ENCODE measurements at regions not wholly inside any gene's neighbourhood (a gene's known extent, or its start where the extent isn't known, plus 50 kb on each side); places are given as distances from the start of the nearest gene placed in this dataset.
"Not testable (repeated sequence)": the region's sequence is repeated elsewhere in the genome, so short reads cannot be mapped to it uniquely, and the experiment has no call there.

DNA sequence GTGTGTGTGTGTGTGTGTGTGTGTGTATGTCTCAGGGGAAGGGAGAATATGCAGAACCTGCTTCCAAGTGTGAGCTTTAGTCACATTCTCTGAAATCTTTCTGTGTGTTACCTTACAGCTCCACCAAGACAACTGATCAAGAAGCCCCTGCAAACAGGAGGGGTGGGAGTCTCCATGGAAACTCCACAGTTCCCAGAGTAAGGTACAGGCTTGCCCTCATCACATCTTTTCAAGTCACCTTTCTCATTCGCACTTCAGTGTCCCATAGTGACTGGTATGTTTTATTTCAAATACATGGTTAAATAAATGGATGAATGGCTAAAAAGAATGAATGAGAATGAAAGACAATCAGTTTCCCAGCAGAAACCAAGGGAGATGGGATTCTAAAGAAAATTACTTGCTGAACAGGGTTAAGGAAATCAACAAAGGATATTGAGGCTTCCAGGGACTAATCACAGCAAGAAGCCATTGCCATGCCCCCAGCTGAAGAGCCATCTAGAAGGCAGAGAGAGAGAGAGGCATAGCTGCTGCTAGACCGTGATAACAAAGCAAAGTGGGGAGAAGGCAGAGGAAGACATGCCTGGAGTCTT lies 987.2 kb upstream of the CELF4 start:
- no peak for DNase-seq (ENCODE audit: low read depth)

DNA sequence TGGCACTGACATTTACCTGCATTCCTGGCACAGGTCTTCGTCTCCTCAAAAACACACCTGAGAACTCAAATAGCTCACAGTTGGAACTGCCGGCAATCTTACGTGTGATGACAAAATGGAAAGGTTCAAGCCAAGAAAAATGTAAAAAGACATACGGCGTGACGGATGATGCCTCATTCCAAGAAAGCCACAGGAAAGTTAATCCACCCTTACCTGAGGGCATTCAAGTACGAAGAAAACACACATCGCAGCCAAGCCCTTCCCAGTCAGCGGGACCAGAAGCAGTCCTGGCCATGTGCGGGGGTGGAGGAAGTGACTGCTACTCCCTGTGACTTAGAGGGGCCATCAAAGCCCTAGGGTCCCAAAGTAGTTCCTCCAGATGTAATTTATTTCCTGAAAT lies 986.3 kb upstream of the CELF4 start:
- DNase-seq (ENCODE audit: low read depth): no peak

DNA sequence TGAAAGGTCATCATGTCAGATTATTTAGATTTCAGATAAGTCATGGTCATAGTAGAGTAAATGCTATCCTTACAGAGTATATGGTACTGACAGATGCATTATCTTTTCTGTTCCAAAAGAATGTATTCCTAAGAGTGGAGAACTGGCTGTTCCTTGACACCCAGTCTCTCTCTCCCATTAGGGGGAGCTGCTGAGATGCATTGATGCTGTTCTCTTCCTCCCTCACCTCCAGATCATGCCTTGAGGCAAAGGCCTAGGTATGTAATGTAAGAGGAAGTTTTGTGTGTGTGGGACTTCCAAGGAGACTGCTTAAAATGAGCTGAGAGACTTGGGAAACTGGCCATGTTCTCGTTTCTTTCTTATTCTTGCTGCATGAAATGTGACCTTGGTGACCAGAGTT lies 979.5 kb upstream of the CELF4 start:
- DNase-seq (ENCODE audit: low read depth): no peak

DNA sequence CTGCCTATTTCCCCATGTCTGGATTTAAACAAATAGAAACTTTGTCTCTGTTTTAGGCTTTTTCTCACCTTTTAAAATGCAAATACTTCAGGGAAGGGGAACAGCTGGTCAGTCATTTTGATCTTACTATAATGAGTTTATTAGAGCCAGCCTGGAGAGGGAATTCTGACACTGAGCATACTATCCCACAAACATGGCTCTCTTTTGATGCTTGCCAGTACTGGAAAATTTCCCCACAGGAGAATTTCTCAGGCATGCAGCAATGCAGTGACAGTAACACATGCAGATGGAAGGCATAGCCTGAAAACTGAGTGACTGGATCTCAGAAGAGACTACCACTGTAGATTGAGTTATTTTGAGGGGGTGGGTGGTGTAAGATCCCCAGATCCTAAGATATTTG lies 974.3 kb upstream of the CELF4 start:
- DNase-seq (ENCODE audit: low read depth): no peak

DNA sequence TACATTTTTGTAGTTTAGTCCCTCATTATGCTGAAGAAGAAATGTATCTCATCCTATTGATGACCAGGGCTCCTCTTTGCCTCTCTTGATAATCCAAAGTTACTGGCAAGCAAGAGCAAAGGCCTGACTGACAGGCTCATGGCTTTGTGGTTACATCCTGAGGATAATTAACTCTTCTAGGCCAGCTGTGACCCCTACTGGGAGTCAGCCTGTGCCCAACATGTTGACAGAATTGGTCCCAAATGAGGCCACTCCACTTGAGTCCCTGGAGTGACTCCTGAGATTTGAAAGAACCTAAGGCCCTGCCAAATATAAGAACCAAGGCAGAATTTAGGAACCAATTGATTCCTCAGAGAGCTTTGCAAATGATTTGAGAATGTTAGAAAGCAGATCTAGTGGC lies 973.8 kb upstream of the CELF4 start:
- DNase-seq (ENCODE audit: low read depth): no peak

DNA sequence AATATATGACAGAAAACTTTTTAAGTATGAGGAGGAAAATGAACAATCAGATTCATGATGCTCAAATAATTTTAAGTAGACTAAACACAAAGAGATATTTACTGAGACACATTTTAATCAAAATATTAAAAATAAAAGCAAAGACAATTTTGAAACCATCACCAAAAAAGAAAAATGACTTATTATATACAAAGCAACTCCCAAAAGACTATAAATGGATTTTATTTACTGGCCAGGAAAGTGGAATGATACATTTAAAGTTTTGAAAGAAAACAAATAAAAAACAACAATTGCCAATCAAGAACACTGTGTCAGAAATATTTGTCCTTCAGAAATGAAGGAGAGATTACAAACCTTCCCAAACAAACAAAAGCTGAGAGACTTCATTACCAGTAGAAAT lies 968.5 kb upstream of the CELF4 start:
- no peak for DNase-seq (ENCODE audit: low read depth)

DNA sequence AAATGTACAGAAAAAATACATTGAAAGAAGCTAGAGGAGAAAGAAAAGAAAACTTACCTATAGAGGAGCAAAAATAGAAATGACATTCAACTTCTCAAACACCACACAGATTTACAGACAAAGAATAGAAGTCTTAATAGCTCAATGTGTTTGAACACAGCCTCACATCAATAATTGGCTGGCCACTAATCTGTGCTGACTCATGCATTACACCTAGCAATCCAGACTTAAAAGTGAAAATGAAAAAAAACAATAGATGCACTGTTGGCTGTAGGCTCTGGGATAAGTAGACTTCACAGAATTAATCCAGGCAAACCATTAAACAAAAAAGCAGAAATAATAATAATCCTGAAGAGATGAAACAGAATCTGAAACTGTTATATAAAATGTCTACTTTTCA lies 961.3 kb upstream of the CELF4 start:
- no peak for DNase-seq (ENCODE audit: low read depth)

DNA sequence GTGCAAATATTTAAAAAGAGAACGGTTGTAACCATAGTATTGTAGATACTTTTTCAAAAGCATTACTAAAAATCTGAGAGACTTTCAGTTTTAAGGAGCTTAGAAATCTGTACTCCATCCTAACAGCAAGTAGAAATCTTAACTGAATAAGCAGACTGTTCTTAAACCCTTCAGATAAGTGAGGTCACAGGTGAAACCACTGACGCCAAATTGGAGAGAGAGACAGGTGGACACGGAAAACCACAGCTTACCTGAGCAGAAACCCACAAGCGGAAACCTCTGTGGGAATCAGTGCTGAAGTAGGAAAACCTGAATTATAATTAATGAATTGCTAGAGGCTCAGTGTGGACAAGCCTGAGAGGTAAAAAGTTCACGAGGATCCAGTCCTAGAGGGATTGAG lies 959.4 kb upstream of the CELF4 start:
- DNase-seq (ENCODE audit: low read depth): no peak

DNA sequence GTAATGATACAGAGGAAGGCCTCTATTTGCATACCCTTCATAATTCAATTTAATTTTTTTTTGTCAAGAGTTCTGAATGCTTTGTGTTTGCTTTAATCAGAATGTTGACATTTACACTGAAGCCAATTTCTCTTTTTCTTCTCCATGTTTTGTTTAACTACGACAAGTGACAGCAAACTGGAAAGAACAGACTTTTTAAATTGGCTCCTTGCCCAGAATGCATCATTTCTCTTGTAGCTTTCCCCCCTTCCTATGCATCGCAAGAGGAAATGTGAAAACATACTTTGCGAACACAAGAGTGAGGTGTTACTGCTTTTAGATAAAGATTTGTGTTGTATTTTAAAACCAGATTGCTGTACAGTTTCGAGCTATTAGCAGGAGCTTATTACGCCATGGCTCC lies 955.2 kb upstream of the CELF4 start:
- no peak for DNase-seq (ENCODE audit: low read depth)

DNA sequence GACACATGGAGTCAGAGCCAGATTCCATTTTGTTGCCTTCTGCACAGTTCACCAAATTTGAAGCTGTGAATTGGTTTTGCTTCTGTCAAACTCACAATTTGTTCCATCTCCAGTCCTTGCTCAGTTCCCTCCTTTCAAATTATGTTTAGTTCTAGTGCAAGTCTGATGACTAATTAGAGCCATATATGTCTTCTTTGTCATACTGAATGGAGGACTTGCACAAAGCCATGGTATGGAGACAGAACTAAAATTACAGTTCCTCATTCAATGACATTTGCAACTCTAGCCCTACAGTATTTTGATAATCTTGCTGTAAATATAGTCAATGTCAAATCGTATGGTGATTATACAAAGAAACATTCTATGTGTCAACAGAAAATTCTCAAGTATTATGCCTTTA lies 936.9 kb upstream of the CELF4 start:
- DNase-seq (ENCODE audit: low read depth): no peak

DNA sequence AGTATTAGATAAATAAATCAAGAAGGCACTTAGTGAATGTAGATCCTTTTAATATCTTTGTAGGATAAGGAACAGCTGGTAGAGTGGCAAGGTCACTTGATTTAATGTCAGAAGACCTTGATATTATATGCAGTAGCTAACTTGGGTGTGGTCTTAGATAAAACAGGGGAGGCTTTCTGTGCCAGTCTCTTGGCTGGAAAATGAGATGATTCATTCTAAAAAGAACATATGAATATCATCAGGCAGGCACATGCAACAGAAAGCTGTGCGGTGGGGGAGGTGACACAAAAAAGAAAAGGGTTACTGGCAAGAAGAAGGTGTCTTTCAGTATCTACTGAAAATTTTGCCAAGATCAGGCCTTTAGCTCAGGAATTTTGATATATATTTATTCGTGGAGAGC lies 931.7 kb upstream of the CELF4 start:
- no peak for DNase-seq (ENCODE audit: low read depth)

DNA sequence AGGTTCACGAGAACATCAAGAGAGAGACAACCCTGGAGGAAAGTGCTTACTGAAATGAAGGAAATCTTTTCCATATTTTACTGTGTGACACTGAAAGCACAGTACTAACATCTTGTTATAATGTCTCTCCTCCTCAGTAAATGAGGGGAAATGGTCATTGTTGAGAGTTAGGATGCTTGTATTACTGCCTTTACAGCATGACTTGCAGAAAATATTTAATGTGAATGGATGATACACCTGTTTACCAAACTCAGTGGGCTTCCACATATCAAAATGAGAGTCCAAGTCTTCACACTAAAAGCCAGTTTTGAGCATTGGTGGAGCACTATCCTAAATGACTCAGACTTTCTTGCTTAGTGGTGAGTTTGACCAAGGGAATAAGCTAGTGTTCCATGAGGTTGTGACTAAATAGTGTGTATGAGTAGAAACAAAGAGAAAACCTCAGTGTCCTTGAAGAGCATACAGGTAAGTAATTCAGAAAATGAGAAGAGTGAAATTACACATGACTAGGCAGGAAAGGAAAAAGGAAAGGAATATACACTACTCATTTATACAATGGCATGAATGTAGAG lies 930.7 kb upstream of the CELF4 start:
- no peak for DNase-seq (ENCODE audit: low read depth)

DNA sequence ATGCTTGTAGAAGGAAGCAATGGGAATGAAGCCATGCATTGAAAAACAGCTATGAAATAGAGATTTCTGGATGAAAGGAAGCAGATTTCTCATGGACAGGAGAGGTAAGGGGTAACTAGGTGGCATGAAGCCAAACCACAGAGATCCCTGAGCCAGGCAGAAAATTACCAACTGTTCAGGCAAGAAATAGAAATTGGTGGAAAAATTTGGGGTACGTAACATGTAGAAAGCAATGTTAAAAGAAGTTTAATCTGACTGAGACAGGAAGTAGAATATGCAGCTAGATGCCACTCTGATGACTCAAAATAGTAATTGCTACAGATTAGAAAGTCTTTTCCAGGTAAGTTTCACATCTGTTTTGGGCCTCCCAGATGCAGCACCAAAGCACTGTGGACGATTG lies 928.5 kb upstream of the CELF4 start:
- no peak for DNase-seq (ENCODE audit: low read depth)

DNA sequence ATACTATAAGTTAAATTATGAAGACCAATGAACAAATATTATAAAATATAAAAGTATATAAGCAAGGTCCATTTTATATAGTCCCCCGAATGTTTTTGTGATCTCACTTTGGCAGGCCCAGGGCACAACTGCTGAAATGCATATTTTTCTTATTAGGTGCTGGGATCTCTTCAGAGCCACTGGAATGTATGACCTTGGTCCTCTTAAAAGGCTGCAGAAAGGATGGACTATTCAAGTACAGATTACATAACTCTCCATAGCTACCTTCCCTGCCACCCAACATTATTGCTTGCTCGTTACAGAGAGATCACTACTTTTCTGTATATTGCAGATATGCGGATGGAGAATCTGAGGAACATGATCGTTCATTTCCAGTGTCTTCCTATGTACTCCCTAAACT lies 925.6 kb upstream of the CELF4 start:
- no peak for DNase-seq (ENCODE audit: low read depth)

DNA sequence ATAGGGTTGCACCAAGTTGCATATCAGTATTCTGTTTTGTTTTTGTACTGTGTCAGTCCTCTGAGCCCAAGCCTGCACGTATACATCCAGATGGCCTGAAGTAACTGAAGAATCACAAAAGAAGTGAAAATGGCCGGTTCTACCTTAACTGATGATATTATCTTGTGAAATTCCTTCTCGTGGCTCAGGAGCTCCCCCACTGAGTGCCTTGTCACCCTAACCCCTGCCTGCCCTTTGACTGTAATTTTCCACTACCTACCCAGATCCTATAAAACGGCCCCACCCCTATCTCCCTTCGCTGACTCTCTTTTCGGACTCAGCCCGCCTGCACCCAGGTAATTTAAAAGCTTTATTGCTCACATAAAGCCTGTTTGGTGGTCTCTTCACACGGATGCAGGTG lies 924.1 kb upstream of the CELF4 start:
- not testable (repeated sequence) for DNase-seq (ENCODE audit: low read depth)

DNA sequence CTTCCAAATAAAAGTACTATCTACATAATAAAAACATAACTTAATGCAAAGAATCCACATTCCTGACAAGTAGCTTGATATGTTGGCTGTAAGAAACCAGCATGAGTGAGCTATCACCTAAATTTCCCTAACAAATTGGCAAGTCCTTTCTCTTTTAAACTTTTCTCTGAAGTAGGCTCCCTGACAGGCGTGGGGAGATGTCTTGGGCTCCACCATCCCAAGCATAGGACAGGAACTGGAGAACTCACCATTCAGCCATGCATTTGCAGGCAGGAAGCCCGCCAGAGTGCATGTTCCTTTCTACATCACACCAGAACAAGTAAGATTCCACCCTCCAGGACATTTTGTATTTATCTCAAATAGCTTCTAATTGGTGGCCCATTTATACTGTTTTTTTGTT lies 921.9 kb upstream of the CELF4 start:
- DNase-seq (ENCODE audit: low read depth): no peak

DNA sequence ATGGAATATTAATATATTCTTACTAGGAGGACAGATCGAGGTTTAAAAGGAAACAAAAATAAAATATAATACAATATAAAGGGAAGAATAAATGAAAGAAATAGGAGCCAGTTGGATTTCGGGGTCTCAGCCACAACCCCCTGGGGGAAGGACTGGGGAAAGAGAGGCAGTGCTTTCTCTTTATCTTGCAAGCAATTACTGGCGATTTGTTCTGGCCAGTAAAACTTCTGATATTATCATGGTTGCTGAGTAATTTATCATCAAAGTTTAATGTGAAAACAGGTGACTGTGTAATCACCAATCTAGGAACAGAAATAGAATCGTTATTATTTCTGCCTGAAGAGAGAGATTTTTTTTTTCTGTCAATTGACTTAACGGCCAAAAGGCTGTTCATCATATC lies 917.7 kb upstream of the CELF4 start:
- DNase-seq (ENCODE audit: low read depth): no peak

DNA sequence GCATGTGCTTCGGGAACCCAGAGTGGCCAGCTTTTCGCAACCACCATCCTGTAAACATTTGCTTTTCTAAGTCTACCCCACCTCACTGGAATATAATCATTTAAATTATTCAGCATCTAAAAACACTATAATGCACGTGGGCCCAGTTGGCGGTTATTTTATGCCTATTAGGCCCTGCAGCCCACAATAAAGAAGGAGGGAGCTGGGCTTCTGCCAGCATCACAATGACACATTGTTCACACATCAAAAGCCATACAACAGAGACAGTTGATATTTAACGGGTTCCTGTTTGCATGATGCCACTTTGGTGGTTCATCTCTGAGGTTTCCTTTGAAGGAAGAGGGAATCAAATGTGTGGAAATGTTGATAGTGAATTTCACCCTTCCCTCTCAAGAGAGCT lies 916.0 kb upstream of the CELF4 start:
- DNase-seq (ENCODE audit: low read depth): no peak

DNA sequence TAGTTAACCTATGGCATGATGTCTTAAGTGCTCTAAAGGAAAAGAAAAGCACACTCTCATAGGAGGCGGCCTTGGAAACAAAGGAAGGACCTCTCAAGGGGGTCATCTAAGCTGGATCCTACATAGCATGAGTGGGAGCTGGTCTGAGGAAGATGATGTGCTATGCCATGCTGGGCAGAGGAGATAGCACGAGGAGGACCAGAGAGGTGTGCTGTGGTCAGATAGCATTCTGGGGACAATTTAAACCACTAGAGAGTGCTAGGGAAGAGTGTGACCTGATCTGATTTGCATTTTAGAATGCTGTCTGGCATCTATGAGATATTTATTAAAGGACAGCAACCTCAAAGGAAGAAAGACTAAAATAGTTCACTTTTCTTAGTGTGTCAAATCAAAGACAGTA lies 910.1 kb upstream of the CELF4 start:
- no peak for DNase-seq (ENCODE audit: low read depth)

DNA sequence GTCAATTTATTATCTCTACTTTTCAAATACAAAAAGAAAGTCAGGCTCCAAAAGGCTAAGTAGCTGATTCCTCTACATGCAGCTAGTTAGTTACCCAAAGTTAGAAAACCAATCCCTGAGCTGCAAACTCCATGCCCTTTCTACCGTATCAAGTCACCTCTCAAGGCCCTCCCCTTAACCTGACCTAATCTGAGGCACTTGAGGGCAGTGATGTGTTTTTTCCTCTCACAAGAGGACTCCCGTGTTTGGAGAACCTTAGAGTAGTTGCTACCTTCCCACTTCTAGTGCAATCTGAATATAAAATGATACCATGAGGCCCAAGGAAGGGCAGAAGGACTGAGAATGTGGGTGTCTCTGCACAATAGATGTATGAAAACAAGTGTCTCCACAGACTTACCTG lies 907.9 kb upstream of the CELF4 start:
- DNase-seq (ENCODE audit: low read depth): no peak

DNA sequence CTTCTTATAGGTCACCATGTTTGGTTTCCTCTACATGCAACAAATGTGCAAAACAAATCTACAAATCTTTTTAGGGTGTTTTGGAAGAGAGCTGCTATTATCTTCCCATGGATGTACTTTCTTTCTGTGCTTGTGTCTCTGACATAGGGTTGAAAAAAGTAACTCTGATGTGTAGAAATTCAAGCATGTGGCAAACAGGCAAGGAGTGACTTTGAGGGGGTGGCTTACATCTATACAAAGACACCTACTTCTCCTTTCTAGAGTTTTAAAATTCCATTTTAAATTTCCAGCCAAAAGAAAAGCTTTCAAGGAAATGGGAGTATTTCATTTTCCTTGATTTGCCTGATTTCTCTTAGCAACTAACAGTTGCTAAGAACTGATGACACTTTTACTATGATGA lies 904.8 kb upstream of the CELF4 start:
- no peak for DNase-seq (ENCODE audit: low read depth)

DNA sequence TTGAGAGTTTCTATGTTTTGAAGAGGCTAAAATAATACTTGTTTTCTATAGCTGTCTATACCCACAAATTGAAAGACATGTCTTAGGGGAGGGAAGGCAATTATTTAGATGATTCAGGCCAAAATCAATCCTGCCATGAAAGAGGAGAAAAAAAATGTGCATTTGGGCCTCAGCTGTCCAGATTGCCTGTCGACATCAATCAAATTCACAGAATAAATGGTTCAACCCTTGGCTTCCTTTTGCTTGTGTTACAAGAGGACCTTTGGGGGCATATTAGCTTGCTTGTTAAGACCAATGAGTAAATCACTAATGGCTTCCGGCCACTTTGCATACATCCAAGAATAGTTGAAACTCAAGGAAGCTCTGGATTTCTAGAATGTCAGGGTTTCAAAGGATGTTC lies 900.8 kb upstream of the CELF4 start:
- DNase-seq (ENCODE audit: low read depth): no peak

DNA sequence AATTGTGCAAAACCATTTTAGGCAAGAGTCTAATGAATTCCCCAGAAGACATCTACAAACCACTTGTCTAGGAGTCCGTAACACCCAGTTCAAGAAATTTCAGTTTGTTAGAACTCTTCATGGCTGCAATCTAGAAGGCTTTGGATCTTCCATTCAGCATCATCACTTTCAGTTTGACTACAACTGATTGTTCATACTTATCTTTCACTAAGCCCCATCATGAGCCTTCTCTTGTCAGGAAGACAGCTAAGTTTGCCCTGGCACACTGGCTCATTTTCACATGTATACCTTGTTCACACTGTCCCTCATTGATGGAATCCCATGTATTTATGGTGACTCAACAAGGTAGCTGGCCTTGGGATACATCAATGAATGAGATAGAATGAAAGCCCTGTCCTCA lies 898.4 kb upstream of the CELF4 start:
- no peak for DNase-seq (ENCODE audit: low read depth)

DNA sequence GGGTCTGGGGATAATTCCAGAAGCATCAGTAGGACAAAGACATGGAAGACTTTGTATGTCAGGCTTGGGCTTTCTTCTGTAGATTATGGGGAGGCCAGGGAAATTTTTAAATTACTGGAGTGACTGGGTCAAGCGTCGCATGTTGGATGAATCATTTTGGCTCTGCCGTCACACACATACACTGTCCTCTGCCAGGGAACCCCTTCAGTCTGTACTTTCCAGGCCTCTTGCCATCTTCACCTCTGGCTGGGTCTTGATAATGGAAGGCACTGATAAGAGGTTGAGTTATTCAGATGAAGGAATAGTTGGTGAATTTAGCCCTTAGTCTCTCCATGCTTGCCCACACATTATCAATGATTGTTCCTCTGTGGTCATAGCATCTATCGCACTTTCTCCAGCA lies 895.1 kb upstream of the CELF4 start:
- no peak for DNase-seq (ENCODE audit: low read depth)

Measured in LHCN-M2 (cell line).